GM12878 (cell line): ENCODE measurements at regions not wholly inside any gene's neighbourhood (a gene's known extent, or its start where the extent isn't known, plus 50 kb on each side); places are given as distances from the start of the nearest gene placed in this dataset.

ENCODE experiments used
- ATAC-seq: fragments of 200-7000 bp; cut with Tn5 transposase; 3 replicates; pipeline ENCODE4 v1.9.1; 2020; ENCODE audit warnings: mild to moderate bottlenecking, moderate library complexity
- BruUV-seq: library from RNA; stranded (reverse); fragments of 400-500 nt; replicated peaks from 2 replicates; lab custom pipeline; 2021; lab: Mats Ljungman, UMichigan
- CTCF ChIA-PET: fragments of 300-600 bp; sonication (Branson Sonifier 250); formaldehyde crosslinking; extraction: SDS; loops from one replicate; lab custom pipeline; 2021; ENCODE audit warnings: inconsistent platforms; lab: Yijun Ruan, JAX
- POLR2A ChIA-PET: fragments of 350-600 bp; formaldehyde crosslinking; extraction: SDS; loops from one replicate; lab custom pipeline; 2021; ENCODE audit warnings: inconsistent platforms; lab: Charles Lee
- RAD21 ChIA-PET: fragments of 300-600 bp; sonication (Branson Sonifier 250); formaldehyde crosslinking; loops from one replicate; lab custom pipeline; 2023; ENCODE audit warnings: antibody characterized with exemption; ENCODE audit not compliant: unreplicated experiment; lab: Charles Lee
- SMC1A ChIA-PET: fragments of 300-600 bp; sonication (Branson Sonifier 250); formaldehyde crosslinking; loops from one replicate; lab custom pipeline; 2023; ENCODE audit not compliant: unreplicated experiment, uncharacterized antibody; lab: Charles Lee
- DNase-seq: peaks from one replicate; pipeline ENCODE4 v3.0.0-alpha.2; 2011; ENCODE audit warnings: low read depth, low spot score
- FAIRE-seq: peaks from 3 replicates; lab custom pipeline; 2011; peaks lifted over from hg19 to GRCh38; lab: Jason Lieb, UNC
- H2AFZ ChIP-seq: 2 replicates; pipeline ENCODE4 v1.6.0; 2011; ENCODE audit warnings: low read depth, low read length, control low read depth; ENCODE audit not compliant: control insufficient read depth
- H3K27ac ChIP-seq: 2 replicates; pipeline ENCODE4 v1.5.1; 2011; ENCODE audit warnings: control low read depth; ENCODE audit not compliant: control insufficient read depth, insufficient read depth
- H3K27me3 ChIP-seq, 2 experiments: replicated peaks in 1 of 2; 2 replicates each; pipeline versions ENCODE4 v1.6.0 to v1.6.1; 2011; ENCODE audit warnings: low read length in 1 of 2; ENCODE audit not compliant: control insufficient read depth in 2 of 2, insufficient read depth in 2 of 2
- H3K36me3 ChIP-seq, 2 experiments: 2 replicates each; pipeline ENCODE4 v1.5.1; 2011; ENCODE audit warnings: low read length in 1 of 2; ENCODE audit not compliant: control insufficient read depth in 2 of 2, insufficient read depth in 2 of 2
- H3K4me1 ChIP-seq: 2 replicates; pipeline ENCODE4 v1.6.1; 2011; ENCODE audit warnings: mild to moderate bottlenecking, low read length, moderate library complexity, mixed read lengths; ENCODE audit not compliant: control insufficient read depth, insufficient read depth
- H3K4me2 ChIP-seq: 2 replicates; pipeline ENCODE4 v1.6.0; 2011; ENCODE audit warnings: control low read depth; ENCODE audit not compliant: control insufficient read depth, insufficient read depth
- H3K4me3 ChIP-seq: fragments of 200-600 bp; sonication (generic); 2 replicates; pipeline ENCODE4 v1.5.1; 2016
- H3K79me2 ChIP-seq: 2 replicates; pipeline ENCODE4 v1.6.0; 2011; ENCODE audit warnings: low read length; ENCODE audit not compliant: control insufficient read depth, insufficient read depth
- H3K9ac ChIP-seq: 2 replicates; pipeline ENCODE4 v1.8.0; 2011; ENCODE audit warnings: low read length, control low read depth, mixed read lengths; ENCODE audit not compliant: control insufficient read depth, insufficient read depth
- H3K9me3 ChIP-seq: replicated peaks from 3 replicates; pipeline ENCODE4 v1.5.1; 2011; ENCODE audit warnings: mild to moderate bottlenecking, low read length; ENCODE audit not compliant: control insufficient read depth, insufficient read depth
- H4K20me1 ChIP-seq: 2 replicates; pipeline ENCODE4 v1.6.0; 2011; ENCODE audit not compliant: control insufficient read depth, insufficient read depth
- E4F1 ChIP-seq: fragments of 450-650 bp; IDR thresholded peaks from 2 replicates; pipeline ENCODE4 v1.6.1; 2018; ENCODE audit warnings: borderline replicate concordance, mild to moderate bottlenecking; ENCODE audit not compliant: partially characterized antibody
- POLR2A ChIP-seq: IDR thresholded peaks from 2 replicates; pipeline ENCODE4 v1.6.1; 2011; ENCODE audit warnings: low read depth, mild to moderate bottlenecking, low read length
- SMAD1 ChIP-seq: fragments of 450-650 bp; IDR thresholded peaks from 2 replicates; pipeline ENCODE4 v1.6.1; 2018; ENCODE audit warnings: mild to moderate bottlenecking, low read depth; ENCODE audit not compliant: partially characterized antibody
- TBL1XR1 ChIP-seq: IDR thresholded peaks from 2 replicates; pipeline ENCODE4 v1.6.1; 2012; ENCODE audit warnings: low read depth, low read length, improper control_type of control experiment
- ZBTB40 ChIP-seq: fragments of 450-650 bp; IDR thresholded peaks from 2 replicates; pipeline ENCODE4 v1.6.1; 2016; ENCODE audit warnings: mild to moderate bottlenecking, moderate library complexity, borderline replicate concordance
- ZNF592 ChIP-seq: fragments of 450-650 bp; IDR thresholded peaks from 2 replicates; pipeline ENCODE4 v1.6.1; 2017; ENCODE audit warnings: mild to moderate bottlenecking, moderate library complexity
- WGBS: methylation state at CpG from one replicate; pipeline ENCODE4 v1.1.6; 2016; ENCODE audit warnings: low lambda C conversion rate; ENCODE audit not compliant: insufficient replicate concordance, insufficient coverage; ENCODE audit errors: missing lambda C conversion rate; 5-methylcytosine and 5-hydroxymethylcytosine counted together
- in situ Hi-C: fragments of 300-500 bp; cut with MboI; formaldehyde crosslinking; loops from 9 replicates; pipeline ENCODE4 v1.14.3; 2018; ENCODE audit warnings: mixed read lengths
- intact Hi-C: fragments of 100-400 bp; cut with micrococcal nuclease; formaldehyde crosslinking; loops from one replicate; pipeline ENCODE4 v1.14.2; 2022; ENCODE audit not compliant: unreplicated experiment

GRCh38 chr6:125421836-125422235 is 120.1 kb upstream of the HDDC2 start:
- Histone ChIP-seq H3K9me3 (no peaks in the 10 kb centered on the region), H3K9ac (no peak overlapping the region), H3K4me3 (no peak overlapping the region), H4K20me1 (no peaks in the 10 kb centered on the region), H3K36me3 (no peaks in the 10 kb centered on the region), H3K4me2 (no peak overlapping the region), H3K4me1 (no peaks in the 10 kb centered on the region), H2AFZ (no peak overlapping the region), H3K79me2 (no peaks in the 10 kb centered on the region), H3K27ac (no peak overlapping the region), H3K27me3 (no peaks in the 10 kb centered on the region; a peak in 1 of 4 replicates)
- ChIA-PET POLR2A (no interaction called here), SMC1A (no interaction called here), CTCF (no interaction called here), RAD21 (no interaction called here)
- intact Hi-C loops (no loop called here), in situ Hi-C loops (no loop called here)
- FAIRE-seq (no peak), ATAC-seq (no peak), DNase-seq (no peak)
- 44% methylated on average over 9 of the region's 9 CpGs for WGBS
- BruUV-seq, result no TSS peak
- TF ChIP-seq ZBTB40 (no peak), POLR2A (no peak), SMAD1 (no peak), TBL1XR1 (no peak), E4F1 (no peak), ZNF592 (no peak)
